DMS53 treated with DMSO at 0.1 percent for 48 hours (cell line): ENCODE measurements at regions not wholly inside any gene's neighbourhood (a gene's known extent, or its start where the extent isn't known, plus 50 kb on each side); places are given as distances from the start of the nearest gene placed in this dataset.
"Not testable (repeated sequence)": the region's sequence is repeated elsewhere in the genome, so short reads cannot be mapped to it uniquely, and the experiment has no call there.

Experiments used
- DNase-seq: peaks from one replicate; lab custom pipeline; 2025; ENCODE audit not compliant: unreplicated experiment; lab: John Stamatoyannopoulos, UW

DNA sequence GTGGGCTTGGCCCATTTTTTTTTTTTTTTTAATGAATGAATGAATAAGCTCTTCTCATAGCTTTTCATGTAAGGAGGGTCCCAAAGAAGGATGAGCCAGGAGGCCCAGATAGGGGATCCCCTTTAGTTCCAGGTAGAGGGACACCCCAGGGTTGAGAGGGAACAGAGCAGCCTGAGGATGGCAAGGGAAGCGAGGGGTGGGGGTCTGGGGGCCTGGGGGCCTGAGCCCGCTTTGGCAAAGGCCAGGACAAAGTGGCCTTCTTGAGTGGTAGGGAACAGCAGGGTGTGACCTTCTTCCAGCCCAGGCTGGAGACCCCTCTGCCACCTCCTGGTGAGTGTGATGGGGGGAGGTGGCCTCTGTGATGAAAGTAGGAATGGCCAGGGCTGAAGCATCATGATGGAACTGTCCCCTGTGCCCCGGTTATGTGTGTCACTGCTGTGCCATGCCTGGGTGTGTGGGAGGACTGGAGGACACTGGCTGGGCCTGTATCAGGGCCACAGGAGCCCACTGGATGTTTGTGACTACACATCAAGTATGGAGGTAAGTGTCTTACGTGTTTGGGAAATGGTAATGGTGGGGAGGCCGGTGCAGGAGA lies 263.5 kb upstream of the HDAC4 start:
- DNase-seq, result no peak

DNA sequence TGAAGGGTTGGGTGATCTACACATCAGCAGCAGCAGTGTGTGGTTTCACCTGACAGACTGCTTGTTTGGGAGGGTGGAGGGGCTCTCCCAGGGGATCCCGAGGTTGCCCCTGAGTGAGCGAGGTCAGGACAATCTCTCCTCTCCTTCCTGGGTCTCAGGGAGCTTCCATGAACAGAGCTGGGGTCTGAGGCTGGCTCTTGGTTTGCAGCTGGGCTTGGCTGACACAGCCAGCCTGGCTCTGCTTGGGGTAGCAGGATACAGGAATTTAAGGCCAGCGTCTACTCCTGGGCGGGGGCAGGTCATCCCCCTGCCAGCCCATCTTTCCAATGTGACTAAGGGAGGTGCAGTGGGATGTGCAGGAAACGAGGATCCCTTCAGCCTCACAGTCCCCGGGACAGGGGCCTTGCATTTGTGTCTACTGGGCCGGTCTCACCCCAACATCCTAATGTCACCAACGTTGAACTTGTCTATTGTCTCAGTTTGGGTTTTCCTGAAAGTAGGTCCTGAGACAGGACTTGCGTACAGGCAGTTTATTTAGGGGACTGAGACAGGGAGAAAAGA lies 262.6 kb upstream of the HDAC4 start:
- no peak for DNase-seq

DNA sequence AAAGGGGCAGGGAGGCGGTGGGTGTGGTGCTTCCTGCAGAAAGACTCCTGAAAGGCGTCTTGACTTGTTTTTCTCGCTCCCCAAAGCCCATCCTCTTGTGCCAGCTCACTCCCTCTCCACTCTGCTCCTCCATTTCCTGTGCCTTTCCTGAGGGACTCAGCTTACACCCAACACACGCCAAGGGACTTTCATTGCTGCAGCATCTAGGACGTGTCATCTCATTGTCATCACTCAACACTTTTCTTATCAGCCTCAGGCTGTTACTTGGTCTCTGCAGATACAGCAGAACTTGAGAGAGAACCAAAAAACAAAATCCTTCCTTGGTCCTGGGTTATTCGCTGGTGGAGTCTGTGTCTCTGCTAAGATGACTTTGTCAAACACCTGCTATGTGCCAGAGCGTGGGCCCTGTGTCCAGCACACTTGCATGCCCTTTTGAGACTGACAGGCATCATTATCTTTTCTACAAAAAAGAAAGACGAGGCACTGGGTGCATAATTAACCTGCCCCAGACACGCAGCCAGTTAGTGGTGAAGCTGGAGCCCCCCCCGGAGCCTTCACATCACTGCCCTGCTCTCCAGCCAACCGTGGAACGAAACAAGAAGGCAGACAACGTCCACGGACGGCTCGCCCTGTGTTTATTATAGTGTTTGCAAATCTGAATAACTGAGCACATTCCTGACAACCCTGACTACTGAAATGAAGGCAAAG lies 261.7 kb upstream of the HDAC4 start:
- no peak for DNase-seq

DNA sequence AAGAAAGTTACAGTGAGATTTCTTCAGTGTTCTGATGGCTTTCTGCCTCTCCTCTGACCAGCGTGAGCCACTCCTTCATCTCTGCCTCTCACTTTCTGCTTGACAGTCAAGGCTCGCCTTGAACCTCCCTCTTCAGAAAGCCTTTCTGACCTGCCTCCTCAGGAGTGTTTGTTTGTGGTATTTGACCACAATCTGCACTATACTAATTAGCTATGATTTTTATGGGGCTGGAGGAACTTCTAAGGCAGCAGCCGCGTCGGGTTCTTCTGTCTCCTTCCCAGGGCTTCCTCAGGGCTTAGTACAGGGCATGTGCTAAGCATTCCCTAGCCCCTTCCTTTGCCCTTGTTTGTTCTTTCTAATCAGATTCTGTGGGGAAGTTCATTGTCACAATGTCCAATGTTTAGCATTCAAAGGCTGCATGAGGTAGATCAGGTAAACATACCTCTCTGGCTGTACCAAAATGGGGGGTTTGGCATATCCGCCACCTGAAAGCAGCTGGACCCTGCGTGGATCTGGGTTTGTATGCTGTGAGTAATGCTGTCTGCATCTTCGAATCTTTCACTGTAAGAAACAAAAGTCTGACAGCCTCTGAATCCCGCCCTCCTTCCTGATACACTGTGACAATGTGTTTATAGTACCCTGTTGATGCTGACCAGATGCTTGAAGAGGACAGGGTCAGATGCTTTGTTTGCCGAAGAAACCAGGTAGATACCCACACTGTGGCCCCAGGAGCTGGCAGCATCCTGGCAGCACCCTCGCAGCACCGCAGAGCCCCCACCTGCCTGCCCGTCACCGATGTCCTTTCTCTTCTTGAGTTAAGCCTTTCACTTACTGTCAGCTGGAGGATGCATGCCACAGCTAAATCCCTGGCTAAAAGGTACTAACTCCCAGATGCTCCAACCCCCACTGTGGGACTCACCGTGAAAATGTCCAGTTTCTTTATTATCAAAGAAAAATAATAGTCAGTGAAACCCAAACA lies 260.8 kb upstream of the HDAC4 start:
- no peak for DNase-seq

DNA sequence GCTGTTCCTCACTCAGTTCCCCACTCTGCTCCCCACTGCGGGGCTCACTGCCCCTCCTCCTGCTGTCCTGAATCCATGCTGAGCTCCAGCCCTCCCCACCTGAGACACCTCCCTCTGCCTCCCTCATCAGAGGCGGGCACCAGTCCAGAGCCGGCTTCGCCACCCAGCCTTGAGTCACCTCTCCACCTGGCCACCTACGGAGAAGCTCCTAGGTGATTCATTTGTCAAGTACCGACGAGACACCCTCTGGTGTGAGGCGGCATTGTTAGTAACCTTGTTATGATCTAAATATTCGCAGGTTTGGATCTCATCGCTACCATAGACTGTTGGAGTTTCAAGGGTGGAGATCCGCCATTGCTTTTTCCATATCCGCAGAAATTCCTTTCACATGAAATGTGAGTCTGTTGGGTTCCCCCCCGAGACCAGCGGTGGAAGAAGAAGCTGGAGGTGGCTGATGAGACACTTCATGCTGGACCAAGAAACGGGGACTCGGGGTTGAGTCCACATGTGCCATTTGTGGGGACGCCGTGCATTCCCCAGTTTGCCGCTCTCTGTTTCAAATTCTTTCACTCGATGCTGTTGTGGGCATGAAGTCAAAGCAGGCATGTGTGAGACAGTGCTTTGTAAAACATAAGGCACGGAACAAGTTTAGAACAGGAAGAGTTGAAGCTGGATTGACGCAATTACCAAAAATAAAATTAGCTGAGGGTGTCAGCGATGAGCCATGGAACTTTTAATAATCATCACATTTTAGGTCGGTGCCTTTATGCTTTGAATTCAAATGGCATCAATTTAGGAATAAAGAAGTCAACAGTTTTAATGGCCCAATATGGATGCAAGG lies 259.8 kb upstream of the HDAC4 start:
- no peak for DNase-seq

DNA sequence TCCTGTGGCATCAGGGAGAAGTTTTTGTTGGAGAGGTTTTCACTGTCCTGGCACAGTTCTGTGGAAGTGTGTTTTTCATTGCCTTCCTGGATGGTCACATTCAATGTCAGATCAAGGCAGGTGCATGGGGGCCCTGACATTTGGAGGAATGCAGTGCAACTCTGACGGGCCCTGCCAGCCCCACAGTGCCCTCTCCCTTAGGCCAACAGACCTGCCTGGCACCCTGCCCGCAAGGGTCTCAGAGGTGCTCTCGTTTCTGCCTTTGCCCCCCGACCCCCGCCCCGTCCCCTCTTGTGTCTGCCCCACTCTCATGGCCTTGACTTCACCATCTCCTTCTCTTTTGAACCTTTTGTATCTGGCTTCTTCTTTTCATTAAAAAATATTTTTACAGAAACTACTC lies 257.2 kb upstream of the HDAC4 start:
- no peak for DNase-seq

DNA sequence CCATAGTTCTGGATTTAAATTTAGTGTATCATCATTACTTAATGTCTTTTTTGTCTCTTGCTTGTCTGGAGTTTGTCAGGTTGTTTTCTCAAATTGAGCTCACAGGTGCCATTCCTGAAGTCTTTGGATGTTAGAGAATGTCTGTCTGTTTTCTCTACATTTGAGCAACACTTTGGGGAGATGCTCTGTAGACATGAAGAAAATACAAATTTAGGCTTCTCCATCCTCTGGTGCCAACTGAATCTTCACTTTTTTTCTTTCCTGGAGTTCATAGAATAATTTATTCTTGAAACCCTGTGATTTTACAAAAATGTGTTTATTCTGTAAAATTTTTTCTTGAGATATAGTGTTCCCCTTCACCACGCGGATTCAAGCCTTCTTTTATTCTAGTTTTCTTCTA lies 256.4 kb upstream of the HDAC4 start:
- no peak for DNase-seq

DNA sequence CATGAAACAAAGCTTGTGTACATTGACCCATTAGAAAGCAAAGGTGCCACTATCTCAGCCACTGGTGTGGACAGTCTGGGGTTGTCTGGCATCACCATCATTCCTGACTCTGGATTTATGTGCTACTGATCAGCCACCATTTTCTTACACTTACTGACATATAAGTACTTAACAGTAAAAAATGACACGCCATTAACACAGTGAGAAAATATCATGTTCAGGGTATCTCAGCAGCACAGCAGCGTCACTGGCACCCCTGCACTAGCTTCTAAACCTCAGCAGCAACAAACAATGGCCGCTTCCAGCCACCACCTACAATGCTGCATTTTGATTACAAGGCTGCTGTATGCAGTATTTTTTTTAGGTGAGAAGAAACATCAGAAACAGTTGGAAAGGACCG lies 253.4 kb upstream of the HDAC4 start:
- no peak for DNase-seq

DNA sequence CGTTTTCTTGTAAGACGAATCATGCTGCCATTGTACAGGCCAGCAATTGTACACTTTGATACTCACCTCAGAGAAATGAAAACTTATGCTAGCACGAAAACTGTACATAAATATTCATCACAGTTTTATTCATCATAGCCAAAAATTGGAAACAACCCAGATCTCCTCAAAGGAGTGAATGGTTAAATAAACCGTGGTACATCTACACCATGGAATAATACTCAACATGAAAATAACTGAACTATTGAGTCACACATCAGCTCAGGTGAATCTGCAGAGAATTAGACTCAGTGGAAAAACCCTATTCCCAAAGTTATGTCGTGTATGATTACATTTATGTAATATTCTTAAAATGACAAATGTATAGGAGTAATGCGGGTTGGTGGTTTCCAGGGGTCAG lies 251.0 kb upstream of the HDAC4 start:
- no peak for DNase-seq

DNA sequence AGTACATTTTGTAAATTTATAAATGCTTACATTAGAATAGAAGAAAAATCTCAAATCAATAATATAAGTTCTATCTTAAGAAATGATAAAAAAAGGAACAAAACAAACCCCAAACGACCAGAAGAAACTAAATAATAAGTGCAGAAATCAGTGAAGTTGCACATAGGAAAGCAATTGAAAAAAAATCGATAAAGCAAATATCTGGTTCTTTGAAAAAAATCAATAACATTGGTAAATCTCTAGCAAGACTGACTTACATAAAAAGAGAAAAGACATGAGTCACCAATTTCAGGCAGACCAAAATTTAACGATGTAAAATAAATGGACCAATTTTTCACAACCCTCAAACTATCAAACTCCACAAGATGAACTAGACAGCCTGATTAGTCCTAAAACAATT lies 249.9 kb upstream of the HDAC4 start:
- no peak for DNase-seq

DNA sequence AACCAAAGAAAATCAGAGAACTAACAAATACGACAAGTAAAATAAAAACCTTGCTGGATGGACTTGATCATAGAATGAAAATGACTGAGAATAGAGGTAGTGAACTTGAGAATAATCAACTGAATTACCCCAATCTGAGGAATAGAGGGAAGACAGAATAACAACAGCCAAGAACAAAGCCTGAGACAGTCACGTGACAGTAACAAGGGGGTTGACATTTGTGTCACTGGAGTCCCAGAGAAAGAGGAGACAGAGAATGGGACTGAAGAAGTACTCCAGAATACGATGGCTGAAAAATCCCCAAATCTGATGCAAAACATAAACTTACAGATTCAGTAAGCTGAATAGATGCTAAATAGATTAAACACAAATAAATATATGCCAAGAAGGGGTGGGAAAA lies 248.5 kb upstream of the HDAC4 start:
- DNase-seq, result no peak

DNA sequence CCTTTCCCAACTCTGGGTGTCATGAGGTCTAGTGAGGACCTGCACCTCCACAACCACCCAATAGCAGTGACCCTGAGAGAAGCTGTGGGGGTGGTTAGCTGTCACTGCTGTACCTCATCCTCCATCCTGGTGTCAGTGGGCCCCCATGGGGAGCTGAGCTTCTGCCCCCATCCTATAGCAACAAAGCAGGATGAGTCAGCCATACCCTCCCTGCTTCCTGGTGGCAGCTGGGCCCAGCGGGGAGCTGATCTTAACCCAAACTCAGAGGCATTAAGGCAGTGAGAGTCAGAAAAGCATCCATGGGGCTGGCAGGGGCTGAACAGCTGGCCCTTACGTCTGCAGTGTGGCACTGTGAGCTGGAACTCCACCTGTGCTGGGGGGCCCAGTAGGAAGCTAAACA lies 247.8 kb upstream of the HDAC4 start:
- DNase-seq, result no peak

DNA sequence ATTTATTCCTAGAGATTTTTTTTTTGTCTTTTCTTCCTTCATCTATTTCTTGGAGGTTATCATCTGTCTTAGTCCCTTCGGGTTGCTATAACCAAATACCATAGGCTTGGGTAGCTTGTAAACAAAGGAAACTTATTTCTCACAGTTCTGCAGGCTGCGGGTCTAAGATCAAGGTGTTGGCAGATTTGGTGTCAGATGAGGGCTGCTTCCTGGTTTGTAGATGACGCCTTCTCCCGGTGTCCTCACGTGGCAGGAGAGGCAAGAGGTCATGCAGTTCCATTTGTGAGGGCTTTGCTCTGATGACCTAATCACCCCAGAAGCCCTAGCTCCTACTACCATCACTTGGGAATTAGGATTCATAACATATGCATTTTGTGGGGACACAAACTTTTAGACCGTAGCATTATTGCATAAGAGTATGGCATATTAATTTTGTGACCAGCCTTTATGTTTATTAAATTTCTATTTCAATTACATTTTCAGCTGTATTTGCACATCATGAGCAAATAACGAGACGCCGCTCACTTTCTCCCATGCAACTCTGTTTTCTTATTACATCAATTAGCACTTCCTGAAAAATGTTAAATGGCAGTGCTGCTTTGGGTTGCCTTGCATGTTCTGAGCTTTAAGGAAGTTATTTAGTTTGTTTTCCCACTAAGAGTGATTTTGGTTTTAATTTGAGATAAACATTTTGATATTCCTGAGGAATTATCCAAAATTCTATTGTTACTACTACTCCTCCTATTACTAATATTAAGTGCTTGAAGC lies 246.4 kb upstream of the HDAC4 start:
- DNase-seq, result no peak

DNA sequence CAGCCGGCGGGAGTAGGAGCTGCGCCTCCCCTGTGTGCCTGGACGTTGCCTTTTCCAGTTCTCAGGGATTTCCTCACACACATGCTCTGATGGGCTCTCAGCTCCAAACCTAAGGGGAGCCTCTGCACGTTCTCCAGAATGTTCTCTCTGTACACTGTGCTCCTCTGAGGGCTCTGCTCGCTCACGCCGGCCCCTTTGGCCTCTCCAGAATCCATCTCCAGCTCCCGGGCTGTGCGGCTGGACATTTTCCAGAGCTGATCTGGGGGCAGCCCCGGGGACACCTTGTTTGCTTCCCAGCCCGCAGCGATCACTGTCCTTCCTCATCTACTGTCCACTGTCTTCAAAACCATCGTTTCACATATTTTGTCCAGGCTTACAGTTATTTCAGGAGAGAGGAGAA lies 245.4 kb upstream of the HDAC4 start:
- DNase-seq, result no peak

DNA sequence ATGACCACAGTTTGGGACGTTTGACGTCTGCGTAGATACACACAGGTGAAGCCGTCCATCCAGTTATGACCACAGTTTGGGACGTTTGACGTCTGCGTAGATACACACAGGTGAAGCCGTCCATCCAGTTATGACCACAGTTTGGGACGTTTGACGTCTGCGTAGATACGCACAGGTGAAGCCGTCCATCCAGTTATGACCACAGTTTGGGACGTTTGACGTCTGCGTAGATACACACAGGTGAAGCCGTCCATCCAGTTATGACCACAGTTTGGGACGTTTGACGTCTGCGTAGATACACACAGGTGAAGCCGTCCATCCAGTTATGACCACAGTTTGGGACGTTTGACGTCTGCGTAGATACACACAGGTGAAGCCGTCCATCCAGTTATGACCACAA lies 243.8 kb upstream of the HDAC4 start:
- DNase-seq, result not testable (repeated sequence)

DNA sequence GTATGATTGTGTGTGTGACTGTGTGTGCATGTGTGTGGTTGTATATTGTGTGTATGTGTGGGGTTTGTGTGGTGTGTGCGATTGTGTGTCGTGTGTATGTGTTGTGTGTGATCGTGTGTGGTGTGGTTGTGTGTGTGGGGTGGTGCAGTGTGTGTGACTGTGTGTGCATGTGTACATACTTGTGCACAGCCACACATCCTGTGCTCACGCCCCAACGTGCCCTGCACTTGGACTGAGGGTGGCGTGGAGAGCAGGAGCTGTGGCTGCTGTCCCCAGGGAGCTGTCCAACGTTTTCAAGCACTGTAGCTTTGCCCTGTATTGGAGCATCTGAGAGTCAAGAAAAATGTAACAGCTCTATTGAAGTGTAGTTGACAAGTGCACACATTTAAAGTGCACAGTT lies 243.2 kb upstream of the HDAC4 start:
- no peak for DNase-seq

DNA sequence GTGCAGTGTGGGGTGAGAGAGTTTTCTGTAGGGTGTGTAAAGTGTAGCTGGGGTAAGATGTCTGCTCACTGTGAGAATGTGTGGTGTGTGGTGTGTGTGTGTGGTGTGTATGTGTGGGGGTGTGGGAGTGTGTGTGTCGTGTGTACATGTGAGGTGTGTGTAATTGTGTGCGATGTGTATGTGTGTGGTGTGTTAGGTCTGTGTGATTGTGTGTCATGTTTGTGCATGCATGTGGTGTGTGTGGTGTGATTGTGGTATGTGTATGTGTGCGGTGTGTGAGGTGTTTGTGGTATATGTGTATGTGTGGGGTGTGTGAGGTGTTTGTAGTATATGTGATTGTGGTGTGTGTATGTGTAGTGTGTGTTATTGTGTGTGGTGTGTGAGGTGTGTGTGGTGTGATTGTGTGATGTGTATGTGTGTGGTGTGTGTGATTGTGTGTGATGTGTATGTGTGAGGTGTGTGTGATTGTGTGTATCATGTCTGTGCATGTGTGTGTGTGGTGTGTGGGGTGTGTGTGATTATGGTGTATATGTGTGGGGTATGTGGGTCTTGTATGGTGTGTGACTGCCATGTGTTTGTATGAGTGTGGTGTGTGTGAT lies 241.7 kb upstream of the HDAC4 start:
- no peak for DNase-seq

DNA sequence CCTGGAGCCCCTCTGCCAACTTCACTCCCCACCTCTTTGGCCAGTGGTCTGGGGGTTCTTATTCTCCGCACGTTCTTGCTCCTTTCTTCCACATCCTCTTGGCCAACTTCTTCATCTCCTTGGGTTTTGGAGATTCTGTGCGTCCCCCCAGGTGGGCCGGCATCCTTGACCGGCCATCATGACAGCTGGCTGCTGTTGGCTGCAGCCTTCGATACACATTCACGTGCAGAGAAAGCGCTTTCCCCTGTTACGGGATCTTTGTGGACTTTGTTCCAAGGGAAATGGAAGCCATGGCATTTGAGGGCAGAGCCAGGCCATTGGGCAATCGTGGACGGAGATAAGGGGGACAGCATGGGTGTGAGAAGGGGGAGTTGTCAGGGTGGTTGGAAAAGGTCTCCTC lies 241.1 kb upstream of the HDAC4 start:
- not testable (repeated sequence) for DNase-seq

DNA sequence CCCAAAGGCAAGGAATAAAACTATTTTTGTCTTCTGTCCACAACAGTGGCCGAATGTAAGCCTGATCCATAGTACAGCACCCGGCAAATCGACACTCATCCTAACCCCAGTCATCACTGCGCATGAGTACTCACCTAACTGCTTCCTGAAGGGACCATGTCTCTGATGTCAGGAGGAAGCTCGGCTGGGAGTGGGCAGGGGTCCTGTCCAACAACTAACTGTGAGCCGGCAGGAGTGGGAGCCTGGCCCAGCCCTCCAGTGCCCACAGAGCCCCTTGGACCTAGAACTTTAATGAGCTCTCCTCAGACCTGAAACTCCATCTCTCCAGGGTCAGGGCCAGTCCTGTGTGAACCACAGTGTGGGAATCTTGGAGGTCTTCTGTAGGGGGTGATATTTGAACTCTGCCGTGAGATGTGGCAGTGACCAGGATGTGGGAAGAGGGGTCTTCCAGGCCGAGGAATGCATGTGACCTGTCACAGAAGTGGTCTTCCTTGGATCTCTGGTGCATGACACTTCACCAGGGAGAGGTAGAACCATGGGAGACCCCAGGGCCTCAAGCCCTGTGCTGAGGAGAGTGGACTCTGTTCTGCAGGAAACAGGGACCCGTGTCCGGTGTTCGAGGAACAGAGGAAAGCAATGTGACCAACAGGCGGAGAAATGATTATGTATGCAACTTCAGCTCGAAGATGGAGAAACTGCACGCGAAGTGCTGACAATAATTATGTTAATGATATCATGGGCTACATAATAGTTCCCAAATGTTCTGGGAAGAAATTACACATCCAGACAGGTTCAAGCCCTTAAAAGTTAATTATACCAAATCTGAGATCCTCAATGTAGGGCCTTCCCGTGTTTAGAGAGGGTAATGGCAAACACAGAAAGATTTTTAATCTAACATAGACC lies 240.1 kb upstream of the HDAC4 start:
- no peak for DNase-seq
